ENCODE measurements at regions not wholly inside any gene's neighbourhood (a gene's known extent, or its start where the extent isn't known, plus 50 kb on each side); places are given as distances from the start of the nearest gene placed in this dataset.
A peak's percentile ranks its signal among the peaks of the same experiment; 100 is the strongest.

DNA sequence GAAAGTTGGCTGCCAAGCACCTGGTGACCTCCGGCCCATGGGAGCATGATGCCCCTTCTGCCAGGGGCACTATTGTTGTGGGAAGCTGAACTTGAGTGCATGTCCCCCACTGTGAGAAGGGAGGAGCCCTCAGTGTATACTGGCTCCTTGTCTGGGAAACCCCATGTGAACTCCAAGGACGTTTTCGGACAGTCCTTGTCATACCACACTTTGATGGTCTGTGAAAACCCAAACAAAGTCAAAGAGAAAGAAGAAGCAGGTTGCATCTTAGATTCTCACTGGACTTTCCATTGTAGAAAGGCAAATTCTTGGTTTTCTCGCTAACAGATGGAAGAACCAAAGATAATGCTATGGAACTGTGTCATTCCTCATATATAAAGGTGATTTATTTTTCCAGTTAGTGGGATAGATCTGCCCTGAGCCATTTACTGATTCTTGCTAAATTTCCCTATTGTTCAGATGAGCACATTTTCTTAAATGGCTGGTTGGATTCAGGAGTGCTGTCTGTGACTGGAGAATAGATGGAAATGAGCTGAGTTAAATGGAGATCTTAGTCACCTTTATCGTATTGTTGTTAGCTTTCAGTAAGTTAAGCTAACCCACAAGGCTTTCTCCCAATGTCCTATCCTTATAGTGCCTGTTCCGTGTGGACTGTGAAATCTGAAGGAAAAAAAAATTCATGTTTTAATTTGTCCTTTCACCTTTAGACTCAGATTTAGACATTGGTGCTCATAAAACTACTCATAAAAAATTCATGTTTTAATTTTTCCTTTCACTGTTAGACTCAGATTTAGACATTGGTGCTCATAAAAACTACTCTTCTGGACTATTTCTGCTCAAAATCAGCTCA lies 166.6 kb downstream of the ACTR3 start:
- intact Hi-C loops (cut with DNase I, micrococcal nuclease) = no loop called here
- TF ChIP-seq, protein P1, sequence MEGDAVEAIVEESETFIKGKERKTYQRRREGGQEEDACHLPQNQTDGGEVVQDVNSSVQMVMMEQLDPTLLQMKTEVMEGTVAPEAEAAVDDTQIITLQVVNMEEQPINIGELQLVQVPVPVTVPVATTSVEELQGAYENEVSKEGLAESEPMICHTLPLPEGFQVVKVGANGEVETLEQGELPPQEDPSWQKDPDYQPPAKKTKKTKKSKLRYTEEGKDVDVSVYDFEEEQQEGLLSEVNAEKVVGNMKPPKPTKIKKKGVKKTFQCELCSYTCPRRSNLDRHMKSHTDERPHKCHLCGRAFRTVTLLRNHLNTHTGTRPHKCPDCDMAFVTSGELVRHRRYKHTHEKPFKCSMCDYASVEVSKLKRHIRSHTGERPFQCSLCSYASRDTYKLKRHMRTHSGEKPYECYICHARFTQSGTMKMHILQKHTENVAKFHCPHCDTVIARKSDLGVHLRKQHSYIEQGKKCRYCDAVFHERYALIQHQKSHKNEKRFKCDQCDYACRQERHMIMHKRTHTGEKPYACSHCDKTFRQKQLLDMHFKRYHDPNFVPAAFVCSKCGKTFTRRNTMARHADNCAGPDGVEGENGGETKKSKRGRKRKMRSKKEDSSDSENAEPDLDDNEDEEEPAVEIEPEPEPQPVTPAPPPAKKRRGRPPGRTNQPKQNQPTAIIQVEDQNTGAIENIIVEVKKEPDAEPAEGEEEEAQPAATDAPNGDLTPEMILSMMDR (IDR thresholded peaks at IDR 0.05) = no peak
- DNase-seq (no peak), ATAC-seq (peak; percentile 73)
- H3K36me3 ChIP-seq (ENCODE audit: low read depth) = no peaks in the 10 kb centered on the region
- no peak overlapping the region for H3K4me3 ChIP-seq
- H3K4me1 ChIP-seq (ENCODE audit: low read depth) = no peaks in the 10 kb centered on the region
- H3K9me3 ChIP-seq = no peaks in the 10 kb centered on the region

DNA sequence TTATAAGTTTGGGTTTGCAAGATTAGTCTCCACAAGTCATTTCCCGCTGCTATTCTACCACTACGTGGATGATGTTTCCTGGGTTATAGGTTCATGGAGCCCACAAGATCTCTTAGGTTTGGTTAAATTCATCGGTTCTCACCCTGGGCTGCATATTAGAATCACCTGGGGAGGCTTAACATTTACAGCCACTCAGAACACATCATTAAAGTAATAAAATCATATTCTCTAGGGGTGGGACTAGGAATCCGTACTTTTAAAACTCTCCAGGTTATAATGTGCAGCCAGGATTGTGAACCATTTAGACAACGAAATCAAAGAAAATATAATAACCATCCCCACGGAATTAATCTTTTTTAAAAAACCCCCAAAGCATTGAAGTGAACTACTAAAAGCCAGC lies 167.7 kb downstream of the ACTR3 start:
- H3K36me3 ChIP-seq (ENCODE audit: low read depth) = no peaks in the 10 kb centered on the region
- TF ChIP-seq, protein P1 (IDR thresholded peaks at IDR 0.05) = no peak
- peak in 1 of 3 donors; percentile 9 for DNase-seq
- H3K9me3 ChIP-seq = no peaks in the 10 kb centered on the region
- H3K4me3 ChIP-seq = no peak overlapping the region
- intact Hi-C loops (cut with DNase I, micrococcal nuclease) = no loop called here
- no peaks in the 10 kb centered on the region for H3K4me1 ChIP-seq (ENCODE audit: low read depth)
- ATAC-seq = peak; percentile 67

DNA sequence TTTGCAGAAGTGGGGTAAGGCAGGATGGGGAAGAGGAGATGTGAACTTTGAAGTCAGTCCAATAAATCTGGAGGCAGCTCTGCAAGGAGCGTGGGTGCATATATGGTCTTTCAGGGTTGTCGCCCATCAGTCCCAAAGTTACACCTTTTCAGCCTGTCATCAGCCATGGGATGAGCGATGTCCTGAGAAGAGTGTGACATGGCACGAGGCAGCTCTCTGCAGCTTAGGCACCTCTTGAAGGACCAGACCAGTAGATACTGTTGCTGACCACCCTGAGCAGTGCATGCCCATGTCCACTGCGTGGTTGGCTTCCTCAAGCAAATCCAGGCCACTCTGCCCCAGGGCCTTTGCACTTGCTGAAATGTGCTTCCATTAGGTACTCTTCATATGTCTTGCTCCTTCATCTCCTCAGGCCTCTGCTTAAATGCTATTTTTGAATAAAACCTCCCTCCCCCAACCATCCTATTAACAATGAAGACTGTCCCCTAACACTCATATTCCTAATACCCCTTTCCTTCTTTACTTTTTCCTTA lies 171.7 kb downstream of the ACTR3 start:
- H3K36me3 ChIP-seq (ENCODE audit: low read depth) = no peaks in the 10 kb centered on the region
- no peaks in the 10 kb centered on the region for H3K4me1 ChIP-seq (ENCODE audit: low read depth)
- TF ChIP-seq, protein P1 (IDR thresholded peaks at IDR 0.05) = no peak
- no peak for DNase-seq
- no peak for ATAC-seq
- intact Hi-C loops (cut with DNase I, micrococcal nuclease) = no loop called here
- no peaks in the 10 kb centered on the region for H3K9me3 ChIP-seq
- H3K4me3 ChIP-seq = no peak overlapping the region

DNA sequence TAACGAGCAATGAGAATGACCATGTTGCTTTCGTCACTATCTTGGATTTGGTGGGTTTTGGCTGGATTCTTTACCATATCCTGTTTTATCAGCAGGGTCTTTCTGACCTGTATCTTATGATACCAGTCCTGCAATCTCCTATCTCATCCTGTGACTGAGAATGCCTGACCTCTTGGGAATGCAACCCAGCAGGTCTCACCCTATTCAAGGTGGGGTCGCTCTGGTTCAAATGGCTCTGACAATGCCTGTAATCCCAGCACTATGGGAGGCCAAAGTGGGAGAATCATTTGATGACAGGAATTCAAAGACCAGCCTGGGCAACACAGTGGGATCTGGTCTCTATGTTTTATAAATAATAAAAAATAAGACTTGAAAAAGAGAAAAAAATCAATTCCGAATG lies 173.5 kb downstream of the ACTR3 start:
- Histone ChIP-seq H3K9me3 (no peaks in the 10 kb centered on the region), H3K36me3 (ENCODE audit: low read depth) (no peaks in the 10 kb centered on the region), H3K4me3 (no peak overlapping the region), H3K4me1 (ENCODE audit: low read depth) (no peaks in the 10 kb centered on the region)
- TF ChIP-seq, protein P1 (IDR thresholded peaks at IDR 0.05) = no peak
- DNase-seq (no peak), ATAC-seq (no peak)
- intact Hi-C loops (cut with DNase I, micrococcal nuclease) = no loop called here

DNA sequence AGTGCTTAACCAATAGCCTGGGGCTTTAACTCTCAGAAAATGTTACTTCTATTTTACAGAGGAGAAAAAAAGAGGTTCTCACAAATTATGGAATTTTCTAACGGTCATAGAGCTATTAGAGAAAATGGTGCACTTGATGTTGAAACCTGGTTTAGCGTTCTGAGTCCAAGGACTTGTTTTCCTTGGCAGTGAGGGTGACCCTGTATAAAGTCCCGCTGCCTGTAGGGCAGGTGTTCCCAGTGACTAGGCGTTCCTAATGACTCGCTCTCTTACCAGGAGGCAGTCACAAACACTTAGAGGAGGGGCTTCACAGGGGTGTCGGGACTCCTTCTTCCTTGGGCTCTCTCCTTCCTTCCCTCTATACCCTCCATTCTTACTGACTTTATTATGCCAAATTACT lies 175.8 kb downstream of the ACTR3 start:
- Histone ChIP-seq H3K36me3 (ENCODE audit: low read depth) (no peaks in the 10 kb centered on the region), H3K4me3 (no peak overlapping the region), H3K4me1 (ENCODE audit: low read depth) (no peaks in the 10 kb centered on the region), H3K9me3 (no peaks in the 10 kb centered on the region)
- DNase-seq = no peak
- TF ChIP-seq, protein P1 (IDR thresholded peaks at IDR 0.05) = no peak
- intact Hi-C loops (cut with DNase I, micrococcal nuclease) = no loop called here
- ATAC-seq = no peak
